GM19193 (cell line): ENCODE measurements at regions not wholly inside any gene's neighbourhood (a gene's known extent, or its start where the extent isn't known, plus 50 kb on each side); places are given as distances from the start of the nearest gene placed in this dataset.

Source experiments
- POLR2A ChIP-seq: IDR thresholded peaks from 4 replicates; pipeline ENCODE4 v1.6.1; 2011; ENCODE audit not compliant: insufficient read depth, insufficient read length; ENCODE audit errors: extremely low read depth

- no peak for TF ChIP-seq POLR2A
Observed at GRCh38 chr18:5600378-5601071, 56.7 kb upstream of the EPB41L3 start.

- TF ChIP-seq POLR2A = no peak
Observed at GRCh38 chr18:5596585-5596984, 52.8 kb upstream of the EPB41L3 start.
